ENCODE measurements at regions not wholly inside any gene's neighbourhood (a gene's known extent, or its start where the extent isn't known, plus 50 kb on each side); places are given as distances from the start of the nearest gene placed in this dataset.

- TF ChIP-seq, protein P1, sequence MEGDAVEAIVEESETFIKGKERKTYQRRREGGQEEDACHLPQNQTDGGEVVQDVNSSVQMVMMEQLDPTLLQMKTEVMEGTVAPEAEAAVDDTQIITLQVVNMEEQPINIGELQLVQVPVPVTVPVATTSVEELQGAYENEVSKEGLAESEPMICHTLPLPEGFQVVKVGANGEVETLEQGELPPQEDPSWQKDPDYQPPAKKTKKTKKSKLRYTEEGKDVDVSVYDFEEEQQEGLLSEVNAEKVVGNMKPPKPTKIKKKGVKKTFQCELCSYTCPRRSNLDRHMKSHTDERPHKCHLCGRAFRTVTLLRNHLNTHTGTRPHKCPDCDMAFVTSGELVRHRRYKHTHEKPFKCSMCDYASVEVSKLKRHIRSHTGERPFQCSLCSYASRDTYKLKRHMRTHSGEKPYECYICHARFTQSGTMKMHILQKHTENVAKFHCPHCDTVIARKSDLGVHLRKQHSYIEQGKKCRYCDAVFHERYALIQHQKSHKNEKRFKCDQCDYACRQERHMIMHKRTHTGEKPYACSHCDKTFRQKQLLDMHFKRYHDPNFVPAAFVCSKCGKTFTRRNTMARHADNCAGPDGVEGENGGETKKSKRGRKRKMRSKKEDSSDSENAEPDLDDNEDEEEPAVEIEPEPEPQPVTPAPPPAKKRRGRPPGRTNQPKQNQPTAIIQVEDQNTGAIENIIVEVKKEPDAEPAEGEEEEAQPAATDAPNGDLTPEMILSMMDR (conservative IDR thresholded peaks at IDR 0.05; ENCODE audit: low read length), result no peak
- no peak for TF ChIP-seq EZH2phosphoT487 (IDR thresholded peaks at IDR 0.05; ENCODE audit: borderline replicate concordance, low read depth, low read length)
These were observed 204.8 kb upstream of the IGF1 start for GRCh38 chr12:102685172-102685571.

Measured in OCI-LY7 (cell line).